ENCODE measurements at regions not wholly inside any gene's neighbourhood (a gene's known extent, or its start where the extent isn't known, plus 50 kb on each side); places are given as distances from the start of the nearest gene placed in this dataset.
"Not testable (repeated sequence)": the region's sequence is repeated elsewhere in the genome, so short reads cannot be mapped to it uniquely, and the experiment has no call there.

- no peak for DNase-seq (ENCODE audit: low spot score)
Measured at GRCh38 chr5:6321078-6321477, 57.3 kb downstream of the MED10 start.

- no peak for DNase-seq (ENCODE audit: low spot score)
Measured at GRCh38 chr5:6319116-6319515, 59.2 kb downstream of the MED10 start.

DNA sequence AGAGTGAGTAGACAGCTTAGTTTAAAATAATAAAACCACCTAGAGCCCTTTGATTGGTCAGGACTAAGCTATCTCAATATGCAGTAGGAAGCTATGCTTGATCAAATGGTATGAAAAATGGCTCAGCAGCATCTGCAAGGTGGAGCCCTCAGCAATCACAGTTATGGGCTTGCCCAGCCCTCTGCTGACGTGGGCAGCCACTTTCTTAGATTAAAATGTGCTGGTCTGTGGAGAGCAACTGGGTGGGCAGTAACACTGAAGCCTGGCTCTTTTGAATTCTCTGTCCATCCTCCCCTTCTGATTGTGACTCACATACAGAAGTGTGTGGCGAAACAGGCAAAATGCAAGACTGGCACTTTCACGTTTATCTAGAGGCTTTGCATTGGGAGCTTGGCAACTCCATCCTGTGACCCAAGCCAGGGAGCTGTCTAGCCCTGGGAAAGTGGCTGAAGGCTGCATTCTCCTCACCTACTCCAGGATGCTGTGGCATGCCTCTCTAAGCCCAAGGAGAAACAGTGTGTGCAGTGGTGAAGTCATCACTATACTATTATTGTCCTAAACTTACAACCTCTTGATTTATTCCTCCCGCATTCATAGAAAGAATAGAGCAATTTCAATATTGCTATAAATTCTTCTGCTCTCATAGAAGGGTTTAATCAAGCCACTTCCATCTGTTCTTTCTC, 61.1 kb downstream of the MED10 start:
- no peak for DNase-seq (ENCODE audit: low spot score)

GRCh38 chr5:6315580-6315979, 62.8 kb downstream of the MED10 start:
- no peak for DNase-seq (ENCODE audit: low spot score)

GRCh38 chr5:6311568-6312501, 66.5 kb downstream of the MED10 start:
- DNase-seq (ENCODE audit: low spot score) = no peak

GRCh38 chr5:6309949-6310348, 68.4 kb downstream of the MED10 start:
- no peak for DNase-seq (ENCODE audit: low spot score)

DNA sequence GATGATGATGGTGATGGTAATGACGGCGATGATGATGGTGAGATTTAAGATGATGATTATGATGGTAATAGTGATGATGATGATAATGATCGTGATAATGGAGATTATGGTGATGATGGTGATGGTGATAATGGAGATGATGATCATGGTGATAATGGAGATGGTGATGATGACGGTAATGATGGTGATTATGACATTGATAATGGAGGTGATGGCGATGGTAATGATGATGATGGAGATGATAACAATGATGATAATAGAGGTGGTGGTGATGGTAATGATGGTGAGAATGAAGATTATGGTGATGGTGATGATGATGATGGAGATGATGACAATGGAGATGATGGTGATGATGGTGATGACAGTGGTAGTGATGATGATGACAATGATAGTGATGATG, 69.7 kb downstream of the MED10 start:
- no peak for DNase-seq (ENCODE audit: low spot score)

- DNase-seq (ENCODE audit: low spot score) = no peak
Measured at GRCh38 chr5:6307304-6307703, 71.0 kb downstream of the MED10 start.

DNA sequence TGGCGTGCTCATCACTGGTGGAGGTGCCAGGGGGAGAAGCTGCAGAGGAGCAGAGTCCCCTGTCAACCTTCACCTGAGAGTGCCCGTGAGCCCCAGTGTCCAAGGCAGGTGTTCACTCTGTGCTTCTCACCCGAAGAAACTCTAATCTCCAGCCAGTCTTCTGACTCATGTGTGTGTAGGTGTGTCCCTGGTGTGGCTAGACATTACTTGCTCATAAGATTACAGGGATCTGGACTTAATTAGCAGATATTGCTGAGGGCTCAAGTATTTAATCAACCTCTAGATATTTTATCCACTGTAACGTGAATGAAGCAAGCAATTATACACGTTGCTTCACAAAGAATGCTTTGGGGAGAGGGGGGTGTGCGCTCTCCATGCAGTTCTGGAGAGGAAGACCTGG, 72.5 kb downstream of the MED10 start:
- DNase-seq (ENCODE audit: low spot score) = peak; percentile 12

GRCh38 chr5:6302684-6303083, 75.7 kb downstream of the MED10 start:
- DNase-seq (ENCODE audit: low spot score) = no peak

- DNase-seq (ENCODE audit: low spot score) = peak; percentile 36
Measured at GRCh38 chr5:6302075-6302474, 76.3 kb downstream of the MED10 start.

DNA sequence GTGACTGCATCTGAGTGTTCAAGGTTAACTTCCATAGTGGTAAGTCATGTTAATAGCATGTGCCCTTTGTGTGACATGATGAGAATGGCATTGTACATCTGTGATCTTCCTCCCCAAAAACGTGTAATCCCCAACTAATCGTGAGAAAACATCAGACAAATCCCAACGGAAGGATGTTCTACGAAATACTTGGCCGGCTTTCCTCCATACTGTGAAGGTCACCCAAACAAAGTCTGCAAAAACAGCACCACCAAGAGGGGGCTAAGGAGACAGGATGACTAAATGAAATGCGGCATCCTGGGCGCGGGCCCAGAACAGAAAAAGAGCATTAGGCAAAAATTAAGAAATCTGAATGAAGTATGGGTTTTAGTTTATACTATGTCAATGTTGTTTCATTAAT, 81.8 kb downstream of the MED10 start:
- no peak for DNase-seq (ENCODE audit: low spot score)

DNA sequence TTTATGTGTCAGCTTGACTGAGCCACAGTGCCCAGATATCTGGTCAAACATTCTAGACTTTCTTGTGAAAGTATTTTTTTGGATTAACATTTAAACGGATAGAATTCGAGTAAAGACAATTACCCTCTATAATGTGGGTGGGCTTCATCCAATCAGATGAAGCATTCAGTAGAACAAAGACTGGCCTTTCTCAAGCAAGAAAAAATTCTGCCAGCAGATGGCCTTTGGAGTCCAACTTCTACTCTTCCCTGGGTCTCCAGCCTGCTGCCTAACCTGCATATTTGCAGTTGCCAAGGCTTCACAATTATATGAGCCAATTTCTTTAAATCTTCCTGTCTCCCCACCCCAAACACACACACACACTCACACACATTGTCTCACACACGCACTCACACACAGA, 86.4 kb downstream of the MED10 start:
- DNase-seq (ENCODE audit: low spot score) = peak; percentile 71

GRCh38 chr5:6289239-6289638, 89.1 kb downstream of the MED10 start:
- DNase-seq (ENCODE audit: low spot score) = no peak

DNA sequence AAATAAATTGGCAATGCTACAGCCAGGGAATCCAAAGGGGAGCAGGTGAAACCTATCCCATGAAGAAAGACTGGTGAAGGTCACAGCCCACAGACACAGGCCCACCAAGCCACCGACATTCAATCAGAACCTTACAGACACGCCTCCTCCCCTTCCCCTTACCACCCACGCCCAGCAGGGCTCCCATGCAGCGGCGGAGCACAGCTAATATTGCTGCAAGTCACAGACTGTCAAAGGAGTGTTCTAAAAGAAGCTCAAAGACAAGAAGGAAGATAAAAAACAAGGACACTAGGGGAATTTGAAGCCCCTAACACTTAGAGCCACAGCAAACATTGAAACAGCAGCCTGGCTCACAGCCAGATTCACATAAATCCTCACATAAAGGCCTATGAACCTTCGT, 91.2 kb downstream of the MED10 start:
- DNase-seq (ENCODE audit: low spot score) = no peak

DNA sequence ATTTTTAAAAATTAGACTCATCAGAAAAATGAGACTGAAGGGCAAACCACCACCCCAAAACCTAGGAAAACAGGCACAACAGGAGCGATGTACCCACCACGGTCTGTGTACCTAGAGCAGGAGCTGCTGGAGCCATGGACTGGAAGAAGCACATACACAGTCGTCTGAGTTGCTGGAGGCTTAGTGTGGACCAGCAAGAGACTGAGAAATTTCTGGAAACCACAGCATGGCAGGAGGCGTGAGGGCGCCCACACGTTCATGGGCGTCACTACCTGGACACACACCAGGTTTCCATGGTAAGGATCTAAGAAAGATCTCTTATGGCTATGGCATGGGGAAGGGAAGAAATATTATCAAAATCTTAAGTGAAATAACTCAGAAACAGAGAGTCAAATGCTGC, 91.9 kb downstream of the MED10 start:
- DNase-seq (ENCODE audit: low spot score) = no peak

DNA sequence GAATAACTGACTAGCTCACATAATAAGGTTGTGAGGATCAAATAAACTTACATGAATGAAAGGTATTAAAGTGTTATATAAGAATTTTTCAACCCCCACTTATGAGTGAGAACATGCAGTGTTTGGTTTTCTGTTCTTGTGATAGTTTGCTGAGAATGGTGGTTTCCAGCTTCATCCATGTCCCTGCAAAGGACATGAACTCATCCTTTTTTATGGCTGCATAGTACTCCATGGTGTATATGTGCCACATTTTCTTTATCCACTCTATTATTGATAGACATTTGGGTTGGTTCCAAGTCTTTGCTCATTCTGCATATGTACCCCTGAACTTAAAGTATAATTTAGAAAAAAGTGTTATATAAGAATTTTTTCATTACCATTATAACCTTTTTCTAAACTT, 93.9 kb downstream of the MED10 start:
- DNase-seq (ENCODE audit: low spot score) = not testable (repeated sequence)

- DNase-seq (ENCODE audit: low spot score) = no peak
Measured at GRCh38 chr5:6282352-6282751, 96.0 kb downstream of the MED10 start.

DNA sequence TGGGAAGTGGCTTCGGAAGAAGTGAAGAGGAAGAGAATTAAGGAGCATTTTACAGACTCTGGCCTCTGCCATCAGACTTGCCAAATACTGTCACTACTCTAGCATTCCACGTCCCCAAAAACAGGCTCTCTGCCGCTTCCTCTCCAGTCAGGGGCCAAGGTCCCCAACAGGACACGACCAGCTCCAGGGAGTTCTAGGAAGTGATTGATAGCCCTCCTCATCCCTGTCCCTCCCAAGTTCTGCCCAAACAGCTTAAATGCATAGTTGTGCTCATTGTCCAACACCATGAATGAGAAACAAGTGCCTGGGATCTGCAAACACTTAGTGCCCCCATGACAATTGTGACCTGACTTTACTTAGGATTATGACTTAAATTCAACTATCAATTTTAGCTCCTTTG, 96.5 kb downstream of the MED10 start:
- no peak for DNase-seq (ENCODE audit: low spot score)

DNA sequence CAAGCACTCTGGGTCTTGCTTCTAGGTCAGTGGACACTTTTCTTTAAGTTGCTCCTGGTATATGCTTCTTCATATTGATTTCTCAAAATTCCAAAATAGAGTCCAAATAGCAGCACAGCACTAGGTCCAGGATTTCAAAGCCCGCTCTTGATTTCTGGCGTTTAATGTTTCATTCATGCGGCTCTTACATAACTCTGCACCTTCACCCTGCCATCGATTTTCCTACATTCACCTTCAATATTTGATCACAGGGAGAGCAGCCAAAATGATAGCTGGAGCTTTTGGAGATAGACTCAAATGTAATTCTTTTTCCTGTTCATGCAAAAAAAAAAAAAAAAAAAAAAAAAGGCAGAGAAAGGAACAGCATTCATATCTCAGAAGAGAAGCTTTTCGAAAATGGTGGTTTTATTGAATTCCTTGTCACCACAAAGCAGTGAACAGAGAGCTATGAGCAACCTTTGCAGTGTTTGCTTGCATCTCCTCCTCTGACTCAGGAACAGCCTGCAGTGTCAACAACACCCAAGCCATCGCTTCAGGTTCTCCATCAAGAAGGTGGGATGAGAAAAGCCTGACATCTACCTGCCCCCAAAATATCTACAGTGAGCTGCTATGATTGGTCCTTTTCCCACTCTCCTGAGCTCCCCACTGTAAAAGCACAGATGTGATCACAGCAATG, 97.8 kb downstream of the MED10 start:
- DNase-seq (ENCODE audit: low spot score) = no peak

- DNase-seq (ENCODE audit: low spot score) = no peak
Measured at GRCh38 chr5:6279607-6280006, 98.7 kb downstream of the MED10 start.

- DNase-seq (ENCODE audit: low spot score) = no peak
Measured at GRCh38 chr5:6274846-6275543, 103.4 kb downstream of the MED10 start.
